ENCODE measurements at regions not wholly inside any gene's neighbourhood (a gene's known extent, or its start where the extent isn't known, plus 50 kb on each side); places are given as distances from the start of the nearest gene placed in this dataset.
"Not testable (repeated sequence)": the region's sequence is repeated elsewhere in the genome, so short reads cannot be mapped to it uniquely, and the experiment has no call there.

- Histone ChIP-seq H3K27me3 (ENCODE audit: insufficient read depth, insufficient read length) (no peaks in the 10 kb centered on the region), H3K4me1 (ENCODE audit: insufficient read depth, insufficient read length) (no peaks in the 10 kb centered on the region), H3K36me3 (ENCODE audit: insufficient read depth, insufficient read length, low read length) (no peaks in the 10 kb centered on the region), H3K4me3 (ENCODE audit: insufficient read length, low read depth) (no peak overlapping the region), H3K9me3 (ENCODE audit: insufficient read depth, low read length) (peaks cover 13% of the 10 kb centered on the region; the same call in 1 of the 2 replicates), H3K9ac (ENCODE audit: insufficient read length, low read depth) (no peak overlapping the region)
- TF ChIP-seq ZNF274 (IDR thresholded peaks at IDR 0.05; ENCODE audit: low read depth, low read length) (no peak), YY1 (IDR thresholded peaks at IDR 0.05; ENCODE audit: insufficient read depth, insufficient read length) (no peak), SUZ12 (IDR thresholded peaks at IDR 0.05; ENCODE audit: extremely low read depth, insufficient read depth, insufficient read length) (no peak)
- no peak for DNase-seq (ENCODE audit: low read depth, low spot score)
Observed at GRCh38 chr3:107001635-107002034, 375.6 kb upstream of the CCDC54 start.

- not testable (repeated sequence) for H3K9me3 ChIP-seq (ENCODE audit: insufficient read depth, low read length)
Observed at GRCh38 chr3:107005352-107005751, 371.9 kb upstream of the CCDC54 start.

GRCh38 chr3:107008213-107008612 lies 369.0 kb upstream of the CCDC54 start:
- DNase-seq (ENCODE audit: low read depth, low spot score): no peak
- Histone ChIP-seq H3K9me3 (ENCODE audit: insufficient read depth, low read length) (0 out of 2 replicates have a peak, but pooled peaks cover 5% of the 10 kb centered on the region), H3K36me3 (ENCODE audit: insufficient read depth, insufficient read length, low read length) (no peaks in the 10 kb centered on the region), H3K27me3 (ENCODE audit: insufficient read depth, insufficient read length) (no peaks in the 10 kb centered on the region), H3K9ac (ENCODE audit: insufficient read length, low read depth) (no peak overlapping the region), H3K4me3 (ENCODE audit: insufficient read length, low read depth) (no peak overlapping the region), H3K4me1 (ENCODE audit: insufficient read depth, insufficient read length) (no peaks in the 10 kb centered on the region)
- TF ChIP-seq ZNF274 (IDR thresholded peaks at IDR 0.05; ENCODE audit: low read depth, low read length) (no peak), YY1 (IDR thresholded peaks at IDR 0.05; ENCODE audit: insufficient read depth, insufficient read length) (no peak), SUZ12 (IDR thresholded peaks at IDR 0.05; ENCODE audit: extremely low read depth, insufficient read depth, insufficient read length) (no peak)

More at GRCh38 chr3:107005352-107005751, 371.9 kb upstream of the CCDC54 start:
- H3K4me1 ChIP-seq (ENCODE audit: insufficient read depth, insufficient read length); DNase-seq (ENCODE audit: low read depth, low spot score); H3K36me3 ChIP-seq (ENCODE audit: insufficient read depth, insufficient read length, low read length); H3K9ac ChIP-seq (ENCODE audit: insufficient read length, low read depth); H3K27me3 ChIP-seq (ENCODE audit: insufficient read depth, insufficient read length); H3K4me3 ChIP-seq (ENCODE audit: insufficient read length, low read depth): not testable (repeated sequence)

- TF ChIP-seq SUZ12 (IDR thresholded peaks at IDR 0.05; ENCODE audit: extremely low read depth, insufficient read depth, insufficient read length) (no peak), YY1 (IDR thresholded peaks at IDR 0.05; ENCODE audit: insufficient read depth, insufficient read length) (no peak), ZNF274 (IDR thresholded peaks at IDR 0.05; ENCODE audit: low read depth, low read length) (no peak)
- Histone ChIP-seq H3K9ac (ENCODE audit: insufficient read length, low read depth) (no peak overlapping the region), H3K4me1 (ENCODE audit: insufficient read depth, insufficient read length) (no peaks in the 10 kb centered on the region), H3K4me3 (ENCODE audit: insufficient read length, low read depth) (no peak overlapping the region), H3K9me3 (ENCODE audit: insufficient read depth, low read length) (no peaks in the 10 kb centered on the region), H3K36me3 (ENCODE audit: insufficient read depth, insufficient read length, low read length) (no peaks in the 10 kb centered on the region), H3K27me3 (ENCODE audit: insufficient read depth, insufficient read length) (no peaks in the 10 kb centered on the region)
- no peak for DNase-seq (ENCODE audit: low read depth, low spot score)
Observed at GRCh38 chr3:107013641-107014040, 363.6 kb upstream of the CCDC54 start.

GRCh38 chr3:107024551-107025026 lies 352.6 kb upstream of the CCDC54 start:
- Histone ChIP-seq H3K27me3 (ENCODE audit: insufficient read depth, insufficient read length) (no peaks in the 10 kb centered on the region), H3K9me3 (ENCODE audit: insufficient read depth, low read length) (no peaks in the 10 kb centered on the region), H3K4me1 (ENCODE audit: insufficient read depth, insufficient read length) (no peaks in the 10 kb centered on the region), H3K9ac (ENCODE audit: insufficient read length, low read depth) (no peak overlapping the region), H3K4me3 (ENCODE audit: insufficient read length, low read depth) (no peak overlapping the region), H3K36me3 (ENCODE audit: insufficient read depth, insufficient read length, low read length) (no peaks in the 10 kb centered on the region)
- DNase-seq (ENCODE audit: low read depth, low spot score): no peak
- TF ChIP-seq SUZ12 (IDR thresholded peaks at IDR 0.05; ENCODE audit: extremely low read depth, insufficient read depth, insufficient read length): no peak
- no peak for TF ChIP-seq ZNF274 (IDR thresholded peaks at IDR 0.05; ENCODE audit: low read depth, low read length)
- TF ChIP-seq YY1 (IDR thresholded peaks at IDR 0.05; ENCODE audit: insufficient read depth, insufficient read length): no peak

GRCh38 chr3:107025961-107026360 lies 351.3 kb upstream of the CCDC54 start:
- TF ChIP-seq SUZ12 (IDR thresholded peaks at IDR 0.05; ENCODE audit: extremely low read depth, insufficient read depth, insufficient read length) (no peak), ZNF274 (IDR thresholded peaks at IDR 0.05; ENCODE audit: low read depth, low read length) (no peak), YY1 (IDR thresholded peaks at IDR 0.05; ENCODE audit: insufficient read depth, insufficient read length) (no peak)
- Histone ChIP-seq H3K27me3 (ENCODE audit: insufficient read depth, insufficient read length) (no peaks in the 10 kb centered on the region), H3K9me3 (ENCODE audit: insufficient read depth, low read length) (0 out of 2 replicates have a peak, but pooled peaks cover 4% of the 10 kb centered on the region), H3K36me3 (ENCODE audit: insufficient read depth, insufficient read length, low read length) (no peaks in the 10 kb centered on the region), H3K4me3 (ENCODE audit: insufficient read length, low read depth) (no peak overlapping the region), H3K4me1 (ENCODE audit: insufficient read depth, insufficient read length) (no peaks in the 10 kb centered on the region), H3K9ac (ENCODE audit: insufficient read length, low read depth) (no peak overlapping the region)
- DNase-seq (ENCODE audit: low read depth, low spot score): no peak

GRCh38 chr3:107028086-107028485 lies 349.2 kb upstream of the CCDC54 start:
- no peak for DNase-seq (ENCODE audit: low read depth, low spot score)
- H3K9ac ChIP-seq (ENCODE audit: insufficient read length, low read depth): no peak overlapping the region
- H3K4me3 ChIP-seq (ENCODE audit: insufficient read length, low read depth): no peak overlapping the region

More at GRCh38 chr3:107028086-107028485, 349.2 kb upstream of the CCDC54 start:
- no peak for TF ChIP-seq SUZ12 (IDR thresholded peaks at IDR 0.05; ENCODE audit: extremely low read depth, insufficient read depth, insufficient read length)
- TF ChIP-seq YY1 (IDR thresholded peaks at IDR 0.05; ENCODE audit: insufficient read depth, insufficient read length): no peak
- TF ChIP-seq ZNF274 (IDR thresholded peaks at IDR 0.05; ENCODE audit: low read depth, low read length): no peak
- Histone ChIP-seq H3K9me3 (ENCODE audit: insufficient read depth, low read length) (0 out of 2 replicates have a peak, but pooled peaks cover 4% of the 10 kb centered on the region), H3K36me3 (ENCODE audit: insufficient read depth, insufficient read length, low read length) (no peaks in the 10 kb centered on the region), H3K27me3 (ENCODE audit: insufficient read depth, insufficient read length) (no peaks in the 10 kb centered on the region), H3K4me1 (ENCODE audit: insufficient read depth, insufficient read length) (no peaks in the 10 kb centered on the region)
